IPS-18c (cell line): ENCODE measurements at regions not wholly inside any gene's neighbourhood (a gene's known extent, or its start where the extent isn't known, plus 50 kb on each side); places are given as distances from the start of the nearest gene placed in this dataset.

Source experiments
- H3K4me3 ChIP-seq: 2 replicates; pipeline ENCODE4 v1.7.0; 2013; ENCODE audit warnings: low read depth, mild to moderate bottlenecking, low read length, moderate library complexity; ENCODE audit not compliant: insufficient read depth
- H3K9me3 ChIP-seq: one replicate; pipeline ENCODE4 v1.6.1; 2013; ENCODE audit warnings: mild to moderate bottlenecking, low read length, moderate library complexity; ENCODE audit not compliant: control insufficient read depth, insufficient read depth

- Histone ChIP-seq H3K9me3 (no peaks in the 10 kb centered on the region), H3K4me3 (no peak overlapping the region)
These were observed 1094.0 kb upstream of the KLHL29 start for GRCh38 chr2:22290909-22291473.

- H3K4me3 ChIP-seq: no peak overlapping the region
- peaks cover 7% of the 10 kb centered on the region for H3K9me3 ChIP-seq
These were observed 1083.8 kb upstream of the KLHL29 start for GRCh38 chr2:22301228-22301627.

GRCh38 chr2:22326250-22326649, 1058.7 kb upstream of the KLHL29 start:
- Histone ChIP-seq H3K9me3 (peaks cover 2% of the 10 kb centered on the region), H3K4me3 (no peak overlapping the region)

GRCh38 chr2:22329211-22330154, 1055.5 kb upstream of the KLHL29 start:
- Histone ChIP-seq H3K4me3 (no peak overlapping the region), H3K9me3 (peaks cover 2% of the 10 kb centered on the region)

GRCh38 chr2:22336414-22336813, 1048.6 kb upstream of the KLHL29 start:
- H3K4me3 ChIP-seq: no peak overlapping the region
- H3K9me3 ChIP-seq: no peaks in the 10 kb centered on the region

- H3K4me3 ChIP-seq: no peak overlapping the region
- no peaks in the 10 kb centered on the region for H3K9me3 ChIP-seq
These were observed 1044.3 kb upstream of the KLHL29 start for GRCh38 chr2:22340716-22341115.

- Histone ChIP-seq H3K9me3 (no peaks in the 10 kb centered on the region), H3K4me3 (no peak overlapping the region)
These were observed 1037.7 kb upstream of the KLHL29 start for GRCh38 chr2:22347306-22347705.

- Histone ChIP-seq H3K9me3 (no peaks in the 10 kb centered on the region), H3K4me3 (no peak overlapping the region)
These were observed 1034.4 kb upstream of the KLHL29 start for GRCh38 chr2:22350621-22351020.

GRCh38 chr2:22355816-22356433, 1029.1 kb upstream of the KLHL29 start:
- Histone ChIP-seq H3K9me3 (no peaks in the 10 kb centered on the region), H3K4me3 (no peak overlapping the region)

- Histone ChIP-seq H3K9me3 (no peaks in the 10 kb centered on the region), H3K4me3 (no peak overlapping the region)
These were observed 1025.8 kb upstream of the KLHL29 start for GRCh38 chr2:22359071-22359672.

GRCh38 chr2:22360735-22361374, 1024.1 kb upstream of the KLHL29 start:
- Histone ChIP-seq H3K4me3 (no peak overlapping the region), H3K9me3 (no peaks in the 10 kb centered on the region)

GRCh38 chr2:22361571-22361970, 1023.4 kb upstream of the KLHL29 start:
- H3K9me3 ChIP-seq: no peaks in the 10 kb centered on the region
- no peak overlapping the region for H3K4me3 ChIP-seq

GRCh38 chr2:22375096-22375495, 1009.9 kb upstream of the KLHL29 start:
- Histone ChIP-seq H3K9me3 (no peaks in the 10 kb centered on the region), H3K4me3 (no peak overlapping the region)

GRCh38 chr2:22377268-22377667, 1007.7 kb upstream of the KLHL29 start:
- Histone ChIP-seq H3K9me3 (no peaks in the 10 kb centered on the region), H3K4me3 (no peak overlapping the region)

- Histone ChIP-seq H3K4me3 (no peak overlapping the region), H3K9me3 (no peaks in the 10 kb centered on the region)
These were observed 1002.4 kb upstream of the KLHL29 start for GRCh38 chr2:22382479-22383169.

GRCh38 chr2:22397847-22398246, 987.1 kb upstream of the KLHL29 start:
- Histone ChIP-seq H3K9me3 (no peaks in the 10 kb centered on the region), H3K4me3 (no peak overlapping the region)

- no peaks in the 10 kb centered on the region for H3K9me3 ChIP-seq
- H3K4me3 ChIP-seq: no peak overlapping the region
These were observed 981.2 kb upstream of the KLHL29 start for GRCh38 chr2:22403748-22404147.
